ENCODE measurements at regions not wholly inside any gene's neighbourhood (a gene's known extent, or its start where the extent isn't known, plus 50 kb on each side); places are given as distances from the start of the nearest gene placed in this dataset.
"Not testable (repeated sequence)": the region's sequence is repeated elsewhere in the genome, so short reads cannot be mapped to it uniquely, and the experiment has no call there.

DNA sequence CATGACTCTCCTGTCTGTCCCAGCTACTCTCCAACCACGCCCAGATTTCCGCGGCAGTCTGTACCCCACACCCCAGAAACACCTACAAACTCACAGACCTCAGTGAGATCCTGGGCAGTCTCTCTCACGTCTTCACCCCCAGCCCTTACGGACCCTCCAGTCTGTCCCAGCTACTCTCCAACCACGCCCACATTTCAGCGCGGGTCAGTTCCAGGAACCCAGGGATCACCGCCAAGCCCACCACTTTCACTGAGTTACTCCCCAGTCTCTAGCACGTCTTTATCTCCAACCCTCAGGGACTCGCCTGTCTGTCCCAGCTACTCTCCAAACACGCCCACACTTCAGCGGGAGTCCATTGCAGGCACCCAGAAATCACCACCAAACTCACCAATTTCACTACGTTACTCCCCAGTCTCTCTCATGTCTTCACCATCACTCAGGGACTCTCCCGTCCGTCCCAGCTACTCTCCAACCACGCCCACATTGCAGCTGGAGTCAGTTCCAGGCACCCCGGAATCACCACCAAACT is 528.2 kb downstream of the CWH43 start:
- H3K4me3 ChIP-seq; H3K9me3 ChIP-seq (ENCODE audit: insufficient read depth, low read depth); H3K9me2 ChIP-seq (ENCODE audit: insufficient read depth); POLR2A ChIA-PET (ENCODE audit: unreplicated experiment); H3K27ac ChIP-seq; H2AFZ ChIP-seq; H3F3A ChIP-seq (ENCODE audit: insufficient read depth, low read depth); DNase-seq; H3K79me2 ChIP-seq (ENCODE audit: low read depth); H3K36me3 ChIP-seq (ENCODE audit: low read depth); intact Hi-C loops (cut with micrococcal nuclease; ENCODE audit: unreplicated experiment); H3K4me2 ChIP-seq; H4K20me1 ChIP-seq (ENCODE audit: insufficient read depth); H3K4me1 ChIP-seq (replicated peaks; ENCODE audit: insufficient read depth); BruUV-seq (replicated peaks); CTCF ChIA-PET: not testable (repeated sequence)
- peaks cover 15% of the 10 kb centered on the region; the same call in 1 of the 2 replicates for H3K27me3 ChIP-seq (ENCODE audit: insufficient read depth, low read depth)

DNA sequence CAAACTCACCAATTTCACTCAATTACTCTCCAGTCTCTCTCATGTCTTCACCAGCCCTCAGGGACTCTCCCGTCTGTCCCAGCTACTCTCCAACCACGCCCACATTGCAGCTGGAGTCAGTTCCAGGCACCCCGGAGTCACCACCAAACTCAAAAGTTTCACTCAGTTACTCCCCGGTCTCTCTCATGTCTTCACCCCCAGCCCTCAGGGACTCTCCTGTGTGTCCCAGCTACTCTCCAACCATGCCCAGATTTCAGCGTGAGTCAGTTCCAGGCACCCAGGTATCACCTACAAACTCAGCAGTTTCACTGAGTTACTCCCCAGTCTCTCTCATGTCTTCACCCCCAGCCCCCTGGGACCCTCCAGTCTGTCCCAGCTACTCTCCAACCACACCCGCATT is 528.8 kb downstream of the CWH43 start:
- H3K4me2 ChIP-seq; POLR2A ChIA-PET (ENCODE audit: unreplicated experiment); intact Hi-C loops (cut with micrococcal nuclease; ENCODE audit: unreplicated experiment); H3K27ac ChIP-seq; H4K20me1 ChIP-seq (ENCODE audit: insufficient read depth); H3K4me3 ChIP-seq; CTCF ChIA-PET; H3K9me3 ChIP-seq (ENCODE audit: insufficient read depth, low read depth); DNase-seq; BruUV-seq (replicated peaks); H3K4me1 ChIP-seq (replicated peaks; ENCODE audit: insufficient read depth); H2AFZ ChIP-seq; H3K79me2 ChIP-seq (ENCODE audit: low read depth); H3F3A ChIP-seq (ENCODE audit: insufficient read depth, low read depth); H3K36me3 ChIP-seq (ENCODE audit: low read depth); H3K9me2 ChIP-seq (ENCODE audit: insufficient read depth): not testable (repeated sequence)
- H3K27me3 ChIP-seq (ENCODE audit: insufficient read depth, low read depth), result peaks cover 15% of the 10 kb centered on the region; the same call in 1 of the 2 replicates

- H3K9me2 ChIP-seq (ENCODE audit: insufficient read depth); intact Hi-C loops (cut with micrococcal nuclease; ENCODE audit: unreplicated experiment); H3K4me1 ChIP-seq (replicated peaks; ENCODE audit: insufficient read depth); H3K36me3 ChIP-seq (ENCODE audit: low read depth); H4K20me1 ChIP-seq (ENCODE audit: insufficient read depth); CTCF ChIA-PET; POLR2A ChIA-PET (ENCODE audit: unreplicated experiment); H3K4me2 ChIP-seq; DNase-seq; H3F3A ChIP-seq (ENCODE audit: insufficient read depth, low read depth); BruUV-seq (replicated peaks); H2AFZ ChIP-seq; H3K79me2 ChIP-seq (ENCODE audit: low read depth); H3K9me3 ChIP-seq (ENCODE audit: insufficient read depth, low read depth); H3K4me3 ChIP-seq; H3K27ac ChIP-seq: not testable (repeated sequence)
- peaks cover 14% of the 10 kb centered on the region; the same call in 1 of the 2 replicates for H3K27me3 ChIP-seq (ENCODE audit: insufficient read depth, low read depth)
Measured at GRCh38 chr4:49515241-49515640, 529.2 kb downstream of the CWH43 start.

DNA sequence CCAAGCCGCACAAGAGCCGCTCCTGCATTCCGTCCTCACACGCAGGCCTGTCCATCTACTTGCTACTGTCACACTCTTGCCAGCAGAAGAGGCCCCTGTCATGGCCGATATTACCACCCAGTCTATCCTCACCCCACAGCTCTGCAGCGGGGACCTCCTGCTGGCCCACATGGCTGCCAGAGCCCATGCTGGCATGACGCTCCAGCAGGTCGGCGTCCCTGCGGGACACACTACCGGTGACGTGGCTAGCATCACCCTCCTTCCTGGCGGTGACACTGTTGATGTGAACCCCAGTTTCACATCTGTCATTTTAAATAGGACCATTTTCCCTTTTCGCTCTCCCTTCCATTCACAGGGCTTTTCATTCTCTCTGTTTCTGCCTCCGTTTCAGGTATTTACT is 530.0 kb downstream of the CWH43 start:
- intact Hi-C loops (cut with micrococcal nuclease; ENCODE audit: unreplicated experiment); DNase-seq; H3K4me1 ChIP-seq (replicated peaks; ENCODE audit: insufficient read depth); H4K20me1 ChIP-seq (ENCODE audit: insufficient read depth); H3F3A ChIP-seq (ENCODE audit: insufficient read depth, low read depth); POLR2A ChIA-PET (ENCODE audit: unreplicated experiment); H3K9me2 ChIP-seq (ENCODE audit: insufficient read depth); H3K9me3 ChIP-seq (ENCODE audit: insufficient read depth, low read depth); BruUV-seq (replicated peaks); CTCF ChIA-PET; H3K4me2 ChIP-seq; H2AFZ ChIP-seq; H3K36me3 ChIP-seq (ENCODE audit: low read depth); H3K4me3 ChIP-seq; H3K27ac ChIP-seq; H3K79me2 ChIP-seq (ENCODE audit: low read depth): not testable (repeated sequence)
- H3K27me3 ChIP-seq (ENCODE audit: insufficient read depth, low read depth), result peaks cover 12% of the 10 kb centered on the region; the same call in 1 of the 2 replicates

DNA sequence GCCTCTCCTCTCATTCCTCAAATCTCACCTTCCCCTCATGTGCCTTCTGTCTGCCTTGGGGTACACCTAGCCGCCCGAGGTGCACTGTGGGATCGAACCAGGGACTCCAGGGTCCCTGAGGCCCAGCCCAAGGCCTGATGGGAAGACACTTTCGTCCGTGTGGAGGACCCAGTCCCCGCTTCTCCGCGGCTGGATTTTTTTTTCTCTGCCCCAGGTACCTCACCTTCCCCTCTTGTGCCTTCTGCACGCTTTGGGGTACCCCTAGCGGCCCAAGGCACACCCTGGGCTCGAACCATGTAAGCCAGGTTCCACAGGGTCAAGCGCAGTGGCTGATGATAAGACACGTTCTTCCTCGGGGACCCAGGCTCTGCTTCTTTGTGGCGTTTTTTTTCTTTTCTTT is 530.7 kb downstream of the CWH43 start:
- BruUV-seq (replicated peaks), result no TSS peak
- intact Hi-C loops (cut with micrococcal nuclease; ENCODE audit: unreplicated experiment), result no loop called here
- ChIA-PET POLR2A (ENCODE audit: unreplicated experiment) (no interaction called here), CTCF (no interaction called here)
- H3K79me2 ChIP-seq (ENCODE audit: low read depth), result no peaks in the 10 kb centered on the region
- DNase-seq, result no peak
- H3F3A ChIP-seq (ENCODE audit: insufficient read depth, low read depth), result no peaks in the 10 kb centered on the region
- no peaks in the 10 kb centered on the region for H3K4me1 ChIP-seq (replicated peaks; ENCODE audit: insufficient read depth)
- H3K27ac ChIP-seq, result no peak overlapping the region
- peaks cover 5% of the 10 kb centered on the region; the same call in 1 of the 2 replicates for H3K27me3 ChIP-seq (ENCODE audit: insufficient read depth, low read depth)
- no peak overlapping the region for H2AFZ ChIP-seq
- TF ChIP-seq CTCF (conservative IDR thresholded peaks at IDR 0.05) (no peak), EZH2 (IDR thresholded peaks at IDR 0.05; ENCODE audit: low read depth) (no peak)
- no peak overlapping the region for H3K4me3 ChIP-seq
- H3K9me2 ChIP-seq (ENCODE audit: insufficient read depth), result no peaks in the 10 kb centered on the region
- H3K4me2 ChIP-seq, result no peak overlapping the region
- no peaks in the 10 kb centered on the region for H4K20me1 ChIP-seq (ENCODE audit: insufficient read depth)
- H3K36me3 ChIP-seq (ENCODE audit: low read depth), result no peaks in the 10 kb centered on the region
- H3K9me3 ChIP-seq (ENCODE audit: insufficient read depth, low read depth), result no peaks in the 10 kb centered on the region

DNA sequence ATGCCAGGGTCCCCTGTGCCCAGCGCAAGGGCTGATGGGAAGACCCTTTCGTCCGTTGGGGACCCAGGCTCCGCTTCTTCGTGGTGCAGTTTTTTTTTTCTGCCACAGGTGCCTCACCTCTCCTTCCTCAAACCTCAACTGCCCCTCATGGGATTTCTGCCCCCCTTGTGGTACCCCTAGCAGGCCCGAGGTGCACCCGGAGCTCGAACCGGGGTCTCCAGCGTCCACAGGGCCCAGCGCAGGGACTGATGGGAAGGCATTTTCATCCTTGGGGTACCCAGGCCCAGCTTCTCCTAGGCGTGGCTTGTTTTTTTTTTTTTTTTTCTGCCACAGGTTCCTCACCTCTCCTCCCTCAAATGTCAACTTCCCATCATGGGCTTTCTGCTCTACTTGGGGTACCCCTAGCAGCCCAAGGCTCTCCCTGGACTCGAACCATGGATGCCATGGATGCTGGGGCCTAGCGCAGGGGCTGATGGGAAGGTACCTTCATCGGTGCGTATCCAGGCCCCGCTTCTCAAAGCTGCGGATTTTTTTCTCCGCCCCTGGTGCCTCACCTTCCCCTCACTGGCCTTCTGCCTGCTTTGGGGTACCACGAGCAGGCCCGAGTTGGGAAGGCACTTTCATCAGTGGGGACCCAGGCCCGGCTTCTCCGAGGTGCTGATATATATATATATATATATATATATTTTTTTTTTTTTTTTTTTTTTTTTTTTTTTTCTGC is 531.6 kb downstream of the CWH43 start:
- H4K20me1 ChIP-seq (ENCODE audit: insufficient read depth); H3K36me3 ChIP-seq (ENCODE audit: low read depth); H3K27ac ChIP-seq; CTCF ChIA-PET; H3F3A ChIP-seq (ENCODE audit: insufficient read depth, low read depth); DNase-seq; H3K4me1 ChIP-seq (replicated peaks; ENCODE audit: insufficient read depth); H3K4me3 ChIP-seq; BruUV-seq (replicated peaks); H3K9me3 ChIP-seq (ENCODE audit: insufficient read depth, low read depth); H3K27me3 ChIP-seq (ENCODE audit: insufficient read depth, low read depth); H2AFZ ChIP-seq; H3K9me2 ChIP-seq (ENCODE audit: insufficient read depth); POLR2A ChIA-PET (ENCODE audit: unreplicated experiment); H3K4me2 ChIP-seq; H3K79me2 ChIP-seq (ENCODE audit: low read depth); intact Hi-C loops (cut with micrococcal nuclease; ENCODE audit: unreplicated experiment): not testable (repeated sequence)

Measured in PC-9 (cell line).